ENCODE measurements at regions not wholly inside any gene's neighbourhood (a gene's known extent, or its start where the extent isn't known, plus 50 kb on each side); places are given as distances from the start of the nearest gene placed in this dataset.

DNA sequence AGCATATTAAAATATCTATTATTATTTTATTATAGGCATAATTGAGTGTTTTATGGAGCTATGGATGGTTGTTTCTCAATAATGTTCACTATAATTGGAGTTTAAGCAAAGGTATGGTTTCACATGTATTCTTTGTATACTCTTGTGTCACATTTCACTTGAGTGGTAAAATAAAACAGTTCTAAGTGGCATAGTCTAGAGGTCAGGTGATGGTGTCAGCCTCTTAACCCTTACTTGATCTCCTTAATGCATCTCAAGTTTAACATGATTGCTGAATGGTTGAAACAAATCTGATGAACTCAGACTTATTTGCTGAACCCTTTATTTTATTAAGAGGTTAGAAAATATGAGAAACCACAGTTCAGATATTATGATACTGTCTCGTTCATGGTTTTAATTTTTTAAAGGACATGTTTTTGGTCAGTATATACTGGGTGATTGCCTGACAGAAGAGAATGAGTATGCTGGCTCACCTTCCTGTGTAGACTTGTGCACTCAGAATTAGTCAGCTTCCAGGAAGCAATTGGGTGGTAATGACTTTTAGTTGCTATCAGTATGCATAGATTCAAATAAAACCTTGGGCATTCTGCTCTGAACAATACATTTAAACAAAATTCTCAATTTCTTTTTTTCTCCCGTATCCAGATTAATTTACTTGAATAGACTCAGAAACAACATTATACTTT is 464.6 kb downstream of the PCNX1 start:
- Histone ChIP-seq H3K4me1 (ENCODE audit: insufficient read depth, low read length, poor library complexity, severe bottlenecking) (no peaks in the 10 kb centered on the region), H3K4me2 (ENCODE audit: low read length) (no peak overlapping the region), H3K36me3 (ENCODE audit: insufficient read depth, low read length) (no peaks in the 10 kb centered on the region), H4K20me1 (ENCODE audit: insufficient read depth, low read length) (no peaks in the 10 kb centered on the region), H3K79me2 (ENCODE audit: insufficient read depth, low read depth, low read length) (peaks cover 31% of the 10 kb centered on the region), H3K9me3 (ENCODE audit: low read length) (peaks cover 10% of the 10 kb centered on the region; the same call in 1 of the 2 replicates), H2AFZ (ENCODE audit: low read length) (no peak overlapping the region), H3K27ac (ENCODE audit: low read depth, low read length, poor library complexity, severe bottlenecking) (no peak overlapping the region), H3K4me3 (ENCODE audit: low read depth, low read length, poor library complexity, severe bottlenecking) (no peak overlapping the region), H3K9me2 (ENCODE audit: insufficient read depth, low read length) (no peaks in the 10 kb centered on the region)
- ChIA-PET POLR2A (interaction anchor here (0.7 kb wide), 1 partner anchor 9 kb away, joined by 3 read pairs; no protein-coding TSS in a partner anchor), CTCF (ENCODE audit: unreplicated experiment) (no interaction called here)
- no TSS peak for BruUV-seq (replicated peaks)
- TF ChIP-seq, protein P1, sequence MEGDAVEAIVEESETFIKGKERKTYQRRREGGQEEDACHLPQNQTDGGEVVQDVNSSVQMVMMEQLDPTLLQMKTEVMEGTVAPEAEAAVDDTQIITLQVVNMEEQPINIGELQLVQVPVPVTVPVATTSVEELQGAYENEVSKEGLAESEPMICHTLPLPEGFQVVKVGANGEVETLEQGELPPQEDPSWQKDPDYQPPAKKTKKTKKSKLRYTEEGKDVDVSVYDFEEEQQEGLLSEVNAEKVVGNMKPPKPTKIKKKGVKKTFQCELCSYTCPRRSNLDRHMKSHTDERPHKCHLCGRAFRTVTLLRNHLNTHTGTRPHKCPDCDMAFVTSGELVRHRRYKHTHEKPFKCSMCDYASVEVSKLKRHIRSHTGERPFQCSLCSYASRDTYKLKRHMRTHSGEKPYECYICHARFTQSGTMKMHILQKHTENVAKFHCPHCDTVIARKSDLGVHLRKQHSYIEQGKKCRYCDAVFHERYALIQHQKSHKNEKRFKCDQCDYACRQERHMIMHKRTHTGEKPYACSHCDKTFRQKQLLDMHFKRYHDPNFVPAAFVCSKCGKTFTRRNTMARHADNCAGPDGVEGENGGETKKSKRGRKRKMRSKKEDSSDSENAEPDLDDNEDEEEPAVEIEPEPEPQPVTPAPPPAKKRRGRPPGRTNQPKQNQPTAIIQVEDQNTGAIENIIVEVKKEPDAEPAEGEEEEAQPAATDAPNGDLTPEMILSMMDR (conservative IDR thresholded peaks at IDR 0.05; ENCODE audit: low read length) = no peak
- no peak for TF ChIP-seq EZH2phosphoT487 (IDR thresholded peaks at IDR 0.05; ENCODE audit: borderline replicate concordance, low read depth, low read length)
- DNase-seq (ENCODE audit: low spot score) = no peak
- intact Hi-C loops (cut with micrococcal nuclease; ENCODE audit: unreplicated experiment) = no loop called here

DNA sequence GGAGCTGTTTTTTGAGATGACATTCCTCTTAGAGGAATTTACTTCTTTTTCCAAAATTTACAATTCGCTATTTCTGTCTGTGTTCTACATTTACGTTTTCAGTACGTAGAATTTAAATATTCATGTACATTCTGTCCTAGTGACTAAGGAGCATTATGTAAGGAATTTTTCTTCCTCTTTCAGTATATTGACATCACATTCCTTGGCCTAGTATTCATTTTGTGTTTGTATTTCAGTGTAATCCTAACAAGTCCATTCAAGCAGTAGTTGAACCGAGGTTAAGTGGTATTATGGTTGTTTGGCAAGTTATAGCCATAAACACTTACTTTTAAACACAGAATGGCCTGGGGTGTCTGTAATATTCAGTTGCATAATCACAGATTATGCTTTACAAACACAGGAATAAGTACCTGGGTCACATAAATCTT is 465.2 kb downstream of the PCNX1 start:
- Histone ChIP-seq H3K4me1 (ENCODE audit: insufficient read depth, low read length, poor library complexity, severe bottlenecking) (no peaks in the 10 kb centered on the region), H3K27ac (ENCODE audit: low read depth, low read length, poor library complexity, severe bottlenecking) (no peak overlapping the region), H3K9me2 (ENCODE audit: insufficient read depth, low read length) (no peaks in the 10 kb centered on the region), H3K36me3 (ENCODE audit: insufficient read depth, low read length) (no peaks in the 10 kb centered on the region), H3K4me2 (ENCODE audit: low read length) (no peak overlapping the region), H2AFZ (ENCODE audit: low read length) (no peak overlapping the region), H3K4me3 (ENCODE audit: low read depth, low read length, poor library complexity, severe bottlenecking) (no peak overlapping the region), H4K20me1 (ENCODE audit: insufficient read depth, low read length) (no peaks in the 10 kb centered on the region), H3K79me2 (ENCODE audit: insufficient read depth, low read depth, low read length) (peaks cover 31% of the 10 kb centered on the region), H3K9me3 (ENCODE audit: low read length) (peaks cover 10% of the 10 kb centered on the region; the same call in 1 of the 2 replicates)
- no TSS peak for BruUV-seq (replicated peaks)
- POLR2A ChIA-PET = no interaction called here
- no peak for TF ChIP-seq EZH2phosphoT487 (IDR thresholded peaks at IDR 0.05; ENCODE audit: borderline replicate concordance, low read depth, low read length)
- TF ChIP-seq, protein P1 (conservative IDR thresholded peaks at IDR 0.05; ENCODE audit: low read length) = no peak
- intact Hi-C loops (cut with micrococcal nuclease; ENCODE audit: unreplicated experiment) = no loop called here
- CTCF ChIA-PET (ENCODE audit: unreplicated experiment) = no interaction called here
- no peak for DNase-seq (ENCODE audit: low spot score)

DNA sequence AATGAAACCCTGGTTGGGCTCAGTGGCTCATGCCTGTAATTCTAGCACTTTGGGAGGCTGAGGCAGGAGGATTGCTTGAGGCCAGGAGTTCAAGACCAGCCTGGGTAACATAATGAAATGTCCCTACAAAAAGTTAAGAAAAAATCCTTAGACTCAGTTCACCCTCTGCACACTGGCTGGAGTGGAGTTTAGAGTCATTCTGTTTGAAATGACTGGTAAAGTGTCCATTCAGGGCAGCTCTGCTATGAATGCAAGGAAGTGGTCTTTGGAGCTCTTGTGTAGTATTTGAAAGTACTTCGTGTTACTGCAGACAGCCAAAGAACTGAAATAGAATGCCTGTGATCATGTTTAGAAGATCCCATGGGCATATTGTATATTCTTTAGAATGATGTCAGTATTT is 466.5 kb downstream of the PCNX1 start:
- peaks cover 21% of the 10 kb centered on the region; the same call in 1 of the 2 replicates for H3K9me3 ChIP-seq (ENCODE audit: low read length)
- no peak overlapping the region for H3K4me2 ChIP-seq (ENCODE audit: low read length)
- no peak overlapping the region for H3K4me3 ChIP-seq (ENCODE audit: low read depth, low read length, poor library complexity, severe bottlenecking)
- ChIA-PET CTCF (ENCODE audit: unreplicated experiment) (no interaction called here), POLR2A (interaction anchor here (0.7 kb wide), 3 partner anchors 25 to 663 kb away, joined by 3 to 4 read pairs (median 3); no protein-coding TSS in a partner anchor)
- no peak overlapping the region for H2AFZ ChIP-seq (ENCODE audit: low read length)
- H3K4me1 ChIP-seq (ENCODE audit: insufficient read depth, low read length, poor library complexity, severe bottlenecking) = no peaks in the 10 kb centered on the region
- H3K27ac ChIP-seq (ENCODE audit: low read depth, low read length, poor library complexity, severe bottlenecking) = no peak overlapping the region
- intact Hi-C loops (cut with micrococcal nuclease; ENCODE audit: unreplicated experiment) = no loop called here
- H3K79me2 ChIP-seq (ENCODE audit: insufficient read depth, low read depth, low read length) = peaks cover 39% of the 10 kb centered on the region
- DNase-seq (ENCODE audit: low spot score) = no peak
- TF ChIP-seq, protein P1 (conservative IDR thresholded peaks at IDR 0.05; ENCODE audit: low read length) = no peak
- TF ChIP-seq EZH2phosphoT487 (IDR thresholded peaks at IDR 0.05; ENCODE audit: borderline replicate concordance, low read depth, low read length) = no peak
- no peaks in the 10 kb centered on the region for H4K20me1 ChIP-seq (ENCODE audit: insufficient read depth, low read length)
- no peaks in the 10 kb centered on the region for H3K36me3 ChIP-seq (ENCODE audit: insufficient read depth, low read length)
- H3K9me2 ChIP-seq (ENCODE audit: insufficient read depth, low read length) = no peaks in the 10 kb centered on the region
- no TSS peak for BruUV-seq (replicated peaks)
